ENCODE measurements at regions not wholly inside any gene's neighbourhood (a gene's known extent, or its start where the extent isn't known, plus 50 kb on each side); places are given as distances from the start of the nearest gene placed in this dataset.

GRCh38 chr13:85367887-85368286, 431.3 kb downstream of the SLITRK6 start:
- intact Hi-C loops (cut with micrococcal nuclease; ENCODE audit: unreplicated experiment) = no loop called here
- Histone ChIP-seq H3K9me3 (replicated peaks; ENCODE audit: control insufficient read depth, insufficient read depth, low read length) (no peaks in the 10 kb centered on the region), H3K36me3 (ENCODE audit: control insufficient read depth in 2 of 2, insufficient read depth in 2 of 2, low read length in 1 of 2) (no peaks in the 10 kb centered on the region), H2AFZ (ENCODE audit: control insufficient read depth, low read depth, low read length) (no peak overlapping the region), H3K4me3 (no peak overlapping the region), H3K27ac (ENCODE audit: control insufficient read depth, insufficient read depth) (no peak overlapping the region), H3K4me2 (ENCODE audit: control insufficient read depth, insufficient read depth) (no peak overlapping the region), H3K27me3 (replicated peaks in 1 of 2; ENCODE audit: control insufficient read depth in 2 of 2, insufficient read depth in 2 of 2, low read length in 1 of 2) (no peaks in the 10 kb centered on the region), H3K79me2 (ENCODE audit: control insufficient read depth, insufficient read depth, low read length) (no peaks in the 10 kb centered on the region), H3K9ac (ENCODE audit: control insufficient read depth, insufficient read depth, low read length) (no peak overlapping the region), H3K4me1 (ENCODE audit: control insufficient read depth, insufficient read depth, low read length) (no peaks in the 10 kb centered on the region), H4K20me1 (ENCODE audit: control insufficient read depth, insufficient read depth) (no peaks in the 10 kb centered on the region)
- no TSS peak for BruUV-seq (replicated peaks)
- ATAC-seq = no peak
- ChIA-PET RAD21 (ENCODE audit: unreplicated experiment) (no interaction called here), SMC1A (ENCODE audit: uncharacterized antibody, unreplicated experiment) (interaction anchor here (0.6 to 0.8 kb wide), 3 partner anchors 13 to 543 kb away, joined by 3 read pairs; no protein-coding TSS in a partner anchor), POLR2A (no interaction called here), CTCF (no interaction called here)
- DNase-seq (ENCODE audit: low read depth, low spot score) = no peak
- in situ Hi-C loops (cut with MboI) = no loop called here
- 45% methylated on average over 2 of the region's 2 CpGs for WGBS (ENCODE audit: insufficient coverage, insufficient replicate concordance, low lambda C conversion rate, missing lambda C conversion rate)
- FAIRE-seq = no peak
- TF ChIP-seq E2F8 (IDR thresholded peaks at IDR 0.05; ENCODE audit: low read depth, partially characterized antibody) (no peak), POU2F2 (IDR thresholded peaks at IDR 0.05; ENCODE audit: borderline replicate concordance, low read depth, low read length) (no peak), YBX1 (IDR thresholded peaks at IDR 0.05) (no peak), KDM1A (IDR thresholded peaks at IDR 0.05; ENCODE audit: borderline replicate concordance) (no peak), MEF2B (IDR thresholded peaks at IDR 0.05; ENCODE audit: partially characterized antibody, poor library complexity, severe bottlenecking) (no peak), RUNX3 (IDR thresholded peaks at IDR 0.05; ENCODE audit: low read length) (no peak), IKZF2 (IDR thresholded peaks at IDR 0.05) (no peak), ATF7 (IDR thresholded peaks at IDR 0.05; ENCODE audit: low read depth) (no peak), SKIL (IDR thresholded peaks at IDR 0.05; ENCODE audit: low read depth, poor library complexity, severe bottlenecking) (no peak), BACH1 (IDR thresholded peaks at IDR 0.05; ENCODE audit: borderline replicate concordance) (no peak), CUX1 (IDR thresholded peaks at IDR 0.05; ENCODE audit: insufficient replicate concordance, low read depth, low read length) (no peak), IRF4 (IDR thresholded peaks at IDR 0.05; ENCODE audit: low read depth, low read length) (no peak), EP300 (IDR thresholded peaks at IDR 0.05; ENCODE audit: borderline replicate concordance in 1 of 2, control insufficient read depth in 1 of 2, low read depth in 2 of 2, low read length in 2 of 2) (no peak), HCFC1 (IDR thresholded peaks at IDR 0.05; ENCODE audit: low read length) (no peak), CBX3 (IDR thresholded peaks at IDR 0.05; ENCODE audit: borderline replicate concordance, low read depth) (no peak)
